ENCODE measurements at regions not wholly inside any gene's neighbourhood (a gene's known extent, or its start where the extent isn't known, plus 50 kb on each side); places are given as distances from the start of the nearest gene placed in this dataset.

GRCh38 chr19:30090476-30090875 lies 148.4 kb downstream of the URI1 start:
- Histone ChIP-seq H3K4me3 (no peak overlapping the region), H3K27ac (no peak overlapping the region), H3K4me1 (no peaks in the 10 kb centered on the region), H3K36me3 (no peaks in the 10 kb centered on the region), H3K9me3 (no peaks in the 10 kb centered on the region), H3K27me3 (no peaks in the 10 kb centered on the region)
- ATAC-seq (no peak), DNase-seq (no peak)
- TF ChIP-seq CTCF (IDR thresholded peaks at IDR 0.05 in 4 of 5, conservative IDR thresholded peaks at IDR 0.05 in 1 of 5) (no peak), POLR2A (IDR thresholded peaks at IDR 0.05) (no peak)
- in situ Hi-C loops (cut with MboI; ENCODE audit: low sequenced_read_pairs in 4 of 4) (no loop called here), intact Hi-C loops (cut with DNase I; ENCODE audit: low total_unique reads) (no loop called here)

DNA sequence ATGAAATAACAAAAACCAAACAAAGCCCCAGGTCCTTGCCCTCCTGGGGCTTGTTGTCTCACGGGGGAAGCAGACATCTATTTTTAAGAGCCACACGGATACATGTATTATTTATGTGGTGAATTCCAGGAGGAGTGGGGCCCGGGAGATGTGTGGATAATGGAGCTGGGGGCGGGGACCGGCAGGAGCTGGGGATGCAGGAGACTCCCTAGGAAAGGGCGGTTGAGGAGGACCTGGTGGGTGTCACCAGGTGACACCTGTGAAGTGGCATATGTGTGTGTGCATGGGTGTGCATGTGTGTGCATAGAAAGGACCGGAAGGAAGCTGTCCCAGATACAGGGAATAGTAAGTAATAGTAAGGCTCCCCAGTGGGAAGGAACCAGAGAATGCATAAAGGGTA lies 148.9 kb downstream of the URI1 start:
- intact Hi-C loops (cut with DNase I; ENCODE audit: low total_unique reads) (no loop called here), in situ Hi-C loops (cut with MboI; ENCODE audit: low sequenced_read_pairs in 4 of 4) (no loop called here)
- H3K27ac ChIP-seq: no peak overlapping the region
- no peaks in the 10 kb centered on the region for H3K36me3 ChIP-seq
- no peaks in the 10 kb centered on the region for H3K27me3 ChIP-seq
- TF ChIP-seq CTCF (IDR thresholded peaks at IDR 0.05 in 4 of 5, conservative IDR thresholded peaks at IDR 0.05 in 1 of 5) (no peak), POLR2A (IDR thresholded peaks at IDR 0.05) (no peak)
- ATAC-seq (no peak), DNase-seq (no peak)
- H3K4me1 ChIP-seq: no peaks in the 10 kb centered on the region
- H3K9me3 ChIP-seq: no peaks in the 10 kb centered on the region
- no peak overlapping the region for H3K4me3 ChIP-seq

- in situ Hi-C loops (cut with MboI; ENCODE audit: low sequenced_read_pairs in 4 of 4) (no loop called here), intact Hi-C loops (cut with DNase I; ENCODE audit: low total_unique reads) (no loop called here)
- Histone ChIP-seq H3K36me3 (no peaks in the 10 kb centered on the region), H3K4me3 (no peak overlapping the region), H3K27me3 (no peaks in the 10 kb centered on the region), H3K9me3 (no peaks in the 10 kb centered on the region), H3K4me1 (no peaks in the 10 kb centered on the region), H3K27ac (no peak overlapping the region)
- no peak for TF ChIP-seq POLR2A (IDR thresholded peaks at IDR 0.05)
- DNase-seq (no peak), ATAC-seq (no peak)
Observed at GRCh38 chr19:30091456-30091855, 149.4 kb downstream of the URI1 start.

GRCh38 chr19:30091856-30092255 lies 149.8 kb downstream of the URI1 start:
- in situ Hi-C loops (cut with MboI; ENCODE audit: low sequenced_read_pairs in 4 of 4) (no loop called here), intact Hi-C loops (cut with DNase I; ENCODE audit: low total_unique reads) (no loop called here)
- Histone ChIP-seq H3K4me3 (no peak overlapping the region), H3K27me3 (no peaks in the 10 kb centered on the region), H3K36me3 (no peaks in the 10 kb centered on the region), H3K4me1 (no peaks in the 10 kb centered on the region), H3K27ac (no peak overlapping the region), H3K9me3 (no peaks in the 10 kb centered on the region)
- DNase-seq (no peak), ATAC-seq (no peak)
- TF ChIP-seq POLR2A (IDR thresholded peaks at IDR 0.05): no peak
- no peak for TF ChIP-seq CTCF (IDR thresholded peaks at IDR 0.05 in 4 of 5, conservative IDR thresholded peaks at IDR 0.05 in 1 of 5)

DNA sequence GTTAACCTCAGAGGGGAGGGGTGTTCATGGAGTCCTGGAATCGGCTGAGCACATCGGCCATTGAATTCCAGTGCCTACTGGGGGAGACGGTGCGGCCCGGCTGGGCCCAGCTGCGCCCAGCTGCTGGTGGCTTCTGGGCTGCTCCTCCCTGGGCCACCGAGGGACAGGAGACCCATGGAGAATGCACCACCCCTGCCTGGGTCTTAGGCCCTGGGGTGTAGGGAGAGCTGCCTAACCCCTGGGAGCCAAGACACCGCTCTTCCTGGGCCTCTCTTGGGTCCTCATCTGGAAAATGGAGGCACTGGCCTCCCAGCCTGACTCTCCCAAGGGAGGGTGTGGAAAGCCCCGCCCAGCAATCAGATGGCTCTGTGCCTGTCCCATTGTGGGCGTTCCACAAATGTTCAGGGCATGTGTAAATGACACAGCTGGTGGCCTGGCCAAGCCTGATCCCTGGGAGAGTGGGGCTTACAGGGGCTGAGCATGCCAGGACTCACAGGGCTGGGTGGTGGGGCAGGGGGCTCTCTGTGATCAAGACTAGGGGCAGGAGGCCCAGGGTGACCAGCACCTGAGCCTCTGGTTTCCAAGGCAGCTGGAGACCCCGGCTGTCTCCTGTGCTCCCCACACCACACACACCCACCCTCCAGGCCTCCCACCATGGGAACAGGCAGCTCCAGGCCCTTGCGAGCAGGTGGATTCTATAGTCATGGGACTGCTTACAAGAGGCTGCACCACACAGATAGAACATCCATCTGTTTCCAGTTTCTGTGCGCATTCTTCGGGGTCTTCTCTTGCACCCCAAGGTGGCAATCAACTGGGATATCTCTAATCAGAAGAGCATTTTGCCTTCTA lies 150.9 kb downstream of the URI1 start:
- in situ Hi-C loops (cut with MboI; ENCODE audit: low sequenced_read_pairs in 4 of 4): no loop called here
- Histone ChIP-seq H3K36me3 (no peaks in the 10 kb centered on the region), H3K4me1 (no peaks in the 10 kb centered on the region), H3K9me3 (no peaks in the 10 kb centered on the region), H3K27ac (no peak overlapping the region), H3K27me3 (no peaks in the 10 kb centered on the region), H3K4me3 (no peak overlapping the region)
- DNase-seq (no peak), ATAC-seq (no peak)
- TF ChIP-seq CTCF (IDR thresholded peaks at IDR 0.05 in 4 of 5, conservative IDR thresholded peaks at IDR 0.05 in 1 of 5) (no peak), POLR2A (IDR thresholded peaks at IDR 0.05) (no peak)
- intact Hi-C loops (cut with DNase I; ENCODE audit: low total_unique reads): no loop called here

All from gastrocnemius medialis (tissue), 4 donors.